ENCODE measurements at regions not wholly inside any gene's neighbourhood (a gene's known extent, or its start where the extent isn't known, plus 50 kb on each side); places are given as distances from the start of the nearest gene placed in this dataset.

GRCh38 chr16:49972961-49973360 lies 52.1 kb upstream of the CNEP1R1 start:
- no peak for DNase-seq (ENCODE audit: low read depth)
- H3K4me3 ChIP-seq (ENCODE audit: low read length): no peak overlapping the region
- TF ChIP-seq, protein P1, sequence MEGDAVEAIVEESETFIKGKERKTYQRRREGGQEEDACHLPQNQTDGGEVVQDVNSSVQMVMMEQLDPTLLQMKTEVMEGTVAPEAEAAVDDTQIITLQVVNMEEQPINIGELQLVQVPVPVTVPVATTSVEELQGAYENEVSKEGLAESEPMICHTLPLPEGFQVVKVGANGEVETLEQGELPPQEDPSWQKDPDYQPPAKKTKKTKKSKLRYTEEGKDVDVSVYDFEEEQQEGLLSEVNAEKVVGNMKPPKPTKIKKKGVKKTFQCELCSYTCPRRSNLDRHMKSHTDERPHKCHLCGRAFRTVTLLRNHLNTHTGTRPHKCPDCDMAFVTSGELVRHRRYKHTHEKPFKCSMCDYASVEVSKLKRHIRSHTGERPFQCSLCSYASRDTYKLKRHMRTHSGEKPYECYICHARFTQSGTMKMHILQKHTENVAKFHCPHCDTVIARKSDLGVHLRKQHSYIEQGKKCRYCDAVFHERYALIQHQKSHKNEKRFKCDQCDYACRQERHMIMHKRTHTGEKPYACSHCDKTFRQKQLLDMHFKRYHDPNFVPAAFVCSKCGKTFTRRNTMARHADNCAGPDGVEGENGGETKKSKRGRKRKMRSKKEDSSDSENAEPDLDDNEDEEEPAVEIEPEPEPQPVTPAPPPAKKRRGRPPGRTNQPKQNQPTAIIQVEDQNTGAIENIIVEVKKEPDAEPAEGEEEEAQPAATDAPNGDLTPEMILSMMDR (conservative IDR thresholded peaks at IDR 0.05; ENCODE audit: low read length): no peak

Measured in AG10803 (cell line).